IMR-90 (cell line): ENCODE measurements at regions not wholly inside any gene's neighbourhood (a gene's known extent, or its start where the extent isn't known, plus 50 kb on each side); places are given as distances from the start of the nearest gene placed in this dataset.

Experiments used
- ATAC-seq: fragments of 200-7000 bp; cut with Tn5 transposase; 2 replicates; pipeline ENCODE4 v1.9.1; 2020; ENCODE audit warnings: low read depth, mild to moderate bottlenecking, moderate library complexity
- BruUV-seq: library from RNA; stranded (reverse); fragments of 400-500 nt; replicated peaks from 2 replicates; lab custom pipeline; 2021; lab: Mats Ljungman, UMichigan
- CTCF ChIA-PET: fragments of 300-600 bp; formaldehyde crosslinking; extraction: SDS; loops from one replicate; lab custom pipeline; 2021; ENCODE audit warnings: antibody characterized with exemption; lab: Yijun Ruan, JAX
- POLR2A ChIA-PET: fragments of 300-600 bp; sonication (Branson Sonifier 250); formaldehyde crosslinking; loops from one replicate; lab custom pipeline; 2022; ENCODE audit warnings: antibody characterized with exemption; ENCODE audit not compliant: unreplicated experiment; lab: Charles Lee
- DNase-seq: peaks from one replicate; pipeline ENCODE4 v3.0.0; 2013
- H2AFZ ChIP-seq: replicated peaks from 2 replicates; pipeline ENCODE3; 2013; ENCODE audit warnings: low read length, mild to moderate bottlenecking; ENCODE audit not compliant: poor library complexity
- H2AK5ac ChIP-seq: 2 replicates; pipeline ENCODE4 v1.6.1; 2013; ENCODE audit warnings: low read depth, low read length, inconsistent platforms
- H2AK9ac ChIP-seq: replicated peaks from 2 replicates; pipeline ENCODE3; 2013; ENCODE audit warnings: mild to moderate bottlenecking, low read depth, low read length, moderate library complexity; ENCODE audit not compliant: poor library complexity
- H2BK120ac ChIP-seq: 2 replicates; pipeline ENCODE4 v1.6.1; 2013; ENCODE audit warnings: low read depth, low read length, inconsistent platforms
- H2BK15ac ChIP-seq: 3 replicates; pipeline ENCODE4 v1.6.1; 2013; ENCODE audit warnings: low read depth, low read length, inconsistent platforms
- H2BK20ac ChIP-seq: 2 replicates; pipeline ENCODE4 v1.6.1; 2013; ENCODE audit warnings: low read depth, mild to moderate bottlenecking, inconsistent platforms, low read length, moderate library complexity
- H2BK5ac ChIP-seq: 2 replicates; pipeline ENCODE4 v1.6.1; 2013; ENCODE audit warnings: mild to moderate bottlenecking, low read depth, low read length, inconsistent platforms; ENCODE audit not compliant: poor library complexity, severe bottlenecking
- H3K14ac ChIP-seq: replicated peaks from 2 replicates; pipeline ENCODE4 v1.6.1; 2013; ENCODE audit warnings: low read depth, low read length, inconsistent platforms
- H3K18ac ChIP-seq: 2 replicates; pipeline ENCODE4 v1.6.1; 2013; ENCODE audit warnings: low read depth, low read length, control low read depth
- H3K23ac ChIP-seq: 2 replicates; pipeline ENCODE4 v1.6.1; 2013; ENCODE audit warnings: low read depth, low read length, inconsistent platforms
- H3K27ac ChIP-seq: 2 replicates; pipeline ENCODE4 v1.5.1; 2013; ENCODE audit warnings: mild to moderate bottlenecking, control low read depth, low read length; ENCODE audit not compliant: insufficient read depth
- H3K27me3 ChIP-seq: 2 replicates; pipeline ENCODE4 v1.6.1; 2013; ENCODE audit warnings: low read length; ENCODE audit not compliant: control insufficient read depth, insufficient read depth
- H3K36me3 ChIP-seq: 2 replicates; pipeline ENCODE4 v1.6.1; 2013; ENCODE audit warnings: low read length, mixed read lengths; ENCODE audit not compliant: control insufficient read depth, insufficient read depth
- H3K4ac ChIP-seq: 2 replicates; pipeline ENCODE4 v1.6.1; 2013; ENCODE audit warnings: low read depth, low read length, inconsistent platforms
- H3K4me1 ChIP-seq: 2 replicates; pipeline ENCODE4 v1.6.1; 2013; ENCODE audit warnings: low read length, mixed read lengths; ENCODE audit not compliant: control insufficient read depth, insufficient read depth
- H3K4me2 ChIP-seq: 2 replicates; pipeline ENCODE4 v1.6.1; 2013; ENCODE audit warnings: low read depth, mild to moderate bottlenecking, control low read depth, low read length, moderate library complexity
- H3K4me3 ChIP-seq: 2 replicates; pipeline ENCODE4 v1.5.1; 2013; ENCODE audit warnings: low read depth, mild to moderate bottlenecking, control low read depth, low read length, moderate library complexity; ENCODE audit not compliant: insufficient read depth
- H3K56ac ChIP-seq: 2 replicates; pipeline ENCODE4 v1.6.1; 2013; ENCODE audit warnings: low read length, inconsistent platforms; ENCODE audit not compliant: insufficient read depth; ENCODE audit errors: extremely low read depth
- H3K79me1 ChIP-seq, 2 experiments: 2 replicates each; pipeline ENCODE4 v1.6.1; 2013; ENCODE audit warnings: low read length in 2 of 2, inconsistent platforms in 1 of 2, low read depth in 1 of 2
- H3K9ac ChIP-seq: 2 replicates; pipeline ENCODE4 v1.6.1; 2013; ENCODE audit warnings: low read depth, low read length, control low read depth
- H3K9me1 ChIP-seq: 2 replicates; pipeline ENCODE4 v1.6.1; 2013; ENCODE audit warnings: low read length, inconsistent platforms; ENCODE audit not compliant: insufficient read depth
- H3K9me3 ChIP-seq: 2 replicates; pipeline ENCODE4 v1.6.1; 2013; ENCODE audit warnings: low read length; ENCODE audit not compliant: control insufficient read depth, insufficient read depth
- H4K20me1 ChIP-seq: 2 replicates; pipeline ENCODE4 v1.6.1; 2013; ENCODE audit warnings: low read length, inconsistent platforms; ENCODE audit not compliant: insufficient read depth
- H4K5ac ChIP-seq: 2 replicates; pipeline ENCODE4 v1.6.1; 2013; ENCODE audit warnings: mild to moderate bottlenecking, low read depth, low read length, control low read depth
- H4K8ac ChIP-seq, 2 experiments: 2 replicates each; pipeline ENCODE4 v1.6.1; 2013; ENCODE audit warnings: low read depth in 2 of 2, low read length in 2 of 2, control low read depth in 1 of 2, inconsistent platforms in 1 of 2
- H4K91ac ChIP-seq: 2 replicates; pipeline ENCODE4 v1.6.1; 2013; ENCODE audit warnings: low read depth, low read length, inconsistent platforms; ENCODE audit not compliant: insufficient read depth
- BHLHE40 ChIP-seq: fragments of 150-350 bp; IDR thresholded peaks from 2 replicates; pipeline ENCODE4 v1.6.1; 2016; ENCODE audit warnings: mild to moderate bottlenecking, low read depth, low read length
- CEBPB ChIP-seq: IDR thresholded peaks from 2 replicates; pipeline ENCODE4 v1.6.1; 2012; ENCODE audit warnings: low read depth, low read length, improper control_type of control experiment
- CHD1 ChIP-seq: IDR thresholded peaks from 2 replicates; pipeline ENCODE4 v1.6.1; 2012; ENCODE audit warnings: low read depth, low read length, improper control_type of control experiment
- CTCF ChIP-seq: conservative IDR thresholded peaks from 2 replicates; pipeline ENCODE4 v1.5.1; 2012; ENCODE audit warnings: mild to moderate bottlenecking, low read depth, low read length, improper control_type of control experiment
- FOS ChIP-seq: fragments of 150-350 bp; IDR thresholded peaks from 2 replicates; pipeline ENCODE4 v1.6.1; 2016; ENCODE audit warnings: low read depth, low read length
- MAFK ChIP-seq: IDR thresholded peaks from 2 replicates; pipeline ENCODE4 v1.6.1; 2012; ENCODE audit warnings: low read depth, low read length, improper control_type of control experiment
- NFE2L2 ChIP-seq: fragments of 150-350 bp; IDR thresholded peaks from 2 replicates; pipeline ENCODE4 v1.6.1; 2016; ENCODE audit warnings: low read depth, mild to moderate bottlenecking, low read length
- POLR2A ChIP-seq: IDR thresholded peaks from 2 replicates; pipeline ENCODE4 v1.6.1; 2012; ENCODE audit warnings: mild to moderate bottlenecking, low read depth, low read length
- RAD21 ChIP-seq: IDR thresholded peaks from 2 replicates; pipeline ENCODE4 v1.6.1; 2012; ENCODE audit warnings: low read length, improper control_type of control experiment
- RFX5 ChIP-seq: IDR thresholded peaks from 2 replicates; pipeline ENCODE4 v1.8.0; 2012; ENCODE audit warnings: low read depth, mild to moderate bottlenecking, low read length, moderate library complexity
- SMC3 ChIP-seq: fragments of 150-350 bp; IDR thresholded peaks from 2 replicates; pipeline ENCODE4 v1.6.1; 2016; ENCODE audit warnings: low read depth, mild to moderate bottlenecking, antibody characterized with exemption, low read length, moderate library complexity
- WGBS, 2 experiments: methylation state at CpG; one replicate each; pipeline versions ENCODE4 v1.1.5 to v1.1.7; 2013; ENCODE audit warnings: missing lambda C conversion rate in 2 of 2; ENCODE audit not compliant: insufficient read length in 1 of 2; ENCODE audit errors: extremely low coverage in 2 of 2; 5-methylcytosine and 5-hydroxymethylcytosine counted together
- dilution Hi-C: fragments of 300-500 bp; cut with HindIII; formaldehyde crosslinking; loops from one replicate; pipeline ENCODE4 v1.14.3; 2018; ENCODE audit warnings: low sequenced_read_pairs; ENCODE audit not compliant: unreplicated experiment
- in situ Hi-C: fragments of 300-500 bp; cut with MboI; formaldehyde crosslinking; loops from 3 replicates; pipeline ENCODE4 v1.14.3; 2019; ENCODE audit warnings: low sequenced_read_pairs, inconsistent platforms, mixed read lengths
- intact Hi-C: fragments of 100-400 bp; cut with micrococcal nuclease; formaldehyde crosslinking; loops from 2 replicates; pipeline ENCODE4 v1.10.0; 2022
- TF ChIP-seq, protein P1 (sequence below): fragments of 150-350 bp; IDR thresholded peaks from 2 replicates; pipeline ENCODE4 v1.6.1; 2016; ENCODE audit warnings: low read depth, mild to moderate bottlenecking, low read length, moderate library complexity, borderline replicate concordance
- TF ChIP-seq, protein P2 (sequence below): fragments of 150-350 bp; IDR thresholded peaks from 2 replicates; pipeline ENCODE4 v1.6.1; 2017; ENCODE audit warnings: mild to moderate bottlenecking, antibody characterized with exemption, low read length, low read depth

GRCh38 chr4:91746551-91746950 is 557.2 kb upstream of the GRID2 start:
- POLR2A ChIA-PET: no interaction called here
- H3K4ac ChIP-seq: no peak overlapping the region
- H3K27me3 ChIP-seq: no peaks in the 10 kb centered on the region
- H3K79me1 ChIP-seq: no peaks in the 10 kb centered on the region
- H4K5ac ChIP-seq: no peak overlapping the region
- no peak overlapping the region for H3K4me2 ChIP-seq
- dilution Hi-C loops (no loop called here), in situ Hi-C loops (no loop called here), intact Hi-C loops (no loop called here)
- H2BK120ac ChIP-seq: no peak overlapping the region
- H3K56ac ChIP-seq: no peak overlapping the region
- no peak overlapping the region for H2BK20ac ChIP-seq
- H2AK5ac ChIP-seq: no peak overlapping the region
- CTCF ChIA-PET: no interaction called here
- H2AFZ ChIP-seq: no peak overlapping the region
- H4K20me1 ChIP-seq: no peaks in the 10 kb centered on the region
- no peak overlapping the region for H3K18ac ChIP-seq
- H3K36me3 ChIP-seq: no peaks in the 10 kb centered on the region
- no peaks in the 10 kb centered on the region for H3K4me1 ChIP-seq
- no peak overlapping the region for H3K27ac ChIP-seq
- no peak overlapping the region for H3K23ac ChIP-seq
- no peak overlapping the region for H2BK15ac ChIP-seq
- peaks cover 10% of the 10 kb centered on the region; the same call in 1 of the 2 replicates for H3K9me3 ChIP-seq
- BruUV-seq: no TSS peak
- H3K9me1 ChIP-seq: no peaks in the 10 kb centered on the region
- no peak overlapping the region for H2AK9ac ChIP-seq
- no peak overlapping the region for H4K8ac ChIP-seq
- 60% methylated on average over 1 of the region's 3 CpGs; no CpG with 5 or more reads in 1 of the 2 experiments for WGBS, 2 experiments
- no peak overlapping the region for H3K4me3 ChIP-seq
- no peak for ATAC-seq
- H4K91ac ChIP-seq: no peak overlapping the region
- no peak overlapping the region for H2BK5ac ChIP-seq
- no peak for DNase-seq
- H3K14ac ChIP-seq: no peak overlapping the region
- TF ChIP-seq NFE2L2: no peak
- no peak for TF ChIP-seq MAFK
- TF ChIP-seq CHD1: no peak
- TF ChIP-seq SMC3: no peak
- no peak for TF ChIP-seq FOS
- TF ChIP-seq, protein P1, sequence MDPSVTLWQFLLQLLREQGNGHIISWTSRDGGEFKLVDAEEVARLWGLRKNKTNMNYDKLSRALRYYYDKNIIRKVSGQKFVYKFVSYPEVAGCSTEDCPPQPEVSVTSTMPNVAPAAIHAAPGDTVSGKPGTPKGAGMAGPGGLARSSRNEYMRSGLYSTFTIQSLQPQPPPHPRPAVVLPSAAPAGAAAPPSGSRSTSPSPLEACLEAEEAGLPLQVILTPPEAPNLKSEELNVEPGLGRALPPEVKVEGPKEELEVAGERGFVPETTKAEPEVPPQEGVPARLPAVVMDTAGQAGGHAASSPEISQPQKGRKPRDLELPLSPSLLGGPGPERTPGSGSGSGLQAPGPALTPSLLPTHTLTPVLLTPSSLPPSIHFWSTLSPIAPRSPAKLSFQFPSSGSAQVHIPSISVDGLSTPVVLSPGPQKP: no peak
- TF ChIP-seq BHLHE40: no peak
- no peak for TF ChIP-seq POLR2A
- no peak for TF ChIP-seq RFX5
- no peak for TF ChIP-seq RAD21
- TF ChIP-seq, protein P2, sequence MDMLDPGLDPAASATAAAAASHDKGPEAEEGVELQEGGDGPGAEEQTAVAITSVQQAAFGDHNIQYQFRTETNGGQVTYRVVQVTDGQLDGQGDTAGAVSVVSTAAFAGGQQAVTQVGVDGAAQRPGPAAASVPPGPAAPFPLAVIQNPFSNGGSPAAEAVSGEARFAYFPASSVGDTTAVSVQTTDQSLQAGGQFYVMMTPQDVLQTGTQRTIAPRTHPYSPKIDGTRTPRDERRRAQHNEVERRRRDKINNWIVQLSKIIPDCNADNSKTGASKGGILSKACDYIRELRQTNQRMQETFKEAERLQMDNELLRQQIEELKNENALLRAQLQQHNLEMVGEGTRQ: no peak
- TF ChIP-seq CEBPB: no peak
- TF ChIP-seq CTCF: no peak
- no peak overlapping the region for H3K9ac ChIP-seq
